ENCODE measurements at regions not wholly inside any gene's neighbourhood (a gene's known extent, or its start where the extent isn't known, plus 50 kb on each side); places are given as distances from the start of the nearest gene placed in this dataset.

DNA sequence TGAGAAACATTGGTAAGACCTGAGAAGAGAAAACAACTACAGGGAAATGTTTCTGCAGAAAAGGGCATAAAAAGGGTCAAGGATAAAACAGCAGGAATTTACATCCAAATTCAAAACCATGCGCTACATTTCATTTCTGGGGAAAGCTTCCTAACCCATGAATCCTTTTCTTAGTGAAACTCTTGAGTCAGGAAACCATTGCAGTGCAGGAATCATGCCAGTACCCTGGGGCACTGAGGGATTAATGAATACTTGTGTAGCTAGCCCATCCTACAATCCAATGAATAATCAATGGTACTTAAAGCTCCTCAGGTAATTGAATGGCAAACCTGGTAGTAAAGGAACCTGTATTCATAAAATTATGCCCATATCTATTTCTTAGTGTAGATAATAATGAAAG lies 580.5 kb downstream of the TLE1 start:
- Histone ChIP-seq H3K4me1 (ENCODE audit: insufficient read depth) (no peaks in the 10 kb centered on the region), H3K36me3 (replicated peaks; ENCODE audit: insufficient read depth, low read depth) (no peaks in the 10 kb centered on the region), H3K4me3 (no peak overlapping the region), H2AFZ (no peak overlapping the region), H3K9me2 (replicated peaks; ENCODE audit: insufficient read depth) (no peaks in the 10 kb centered on the region), H3K27me3 (no peaks in the 10 kb centered on the region), H4K20me1 (ENCODE audit: insufficient read depth, poor library complexity, severe bottlenecking) (no peaks in the 10 kb centered on the region), H3K79me2 (no peaks in the 10 kb centered on the region), H3K27ac (no peak overlapping the region), H3K9me3 (ENCODE audit: low read depth) (no peaks in the 10 kb centered on the region), H3K4me2 (no peak overlapping the region)
- 96% methylated on average over 1 of the region's 1 CpG for WGBS (ENCODE audit: low lambda C conversion rate, missing lambda C conversion rate)
- DNase-seq (ENCODE audit: low spot score): no peak
- TF ChIP-seq, protein P1, sequence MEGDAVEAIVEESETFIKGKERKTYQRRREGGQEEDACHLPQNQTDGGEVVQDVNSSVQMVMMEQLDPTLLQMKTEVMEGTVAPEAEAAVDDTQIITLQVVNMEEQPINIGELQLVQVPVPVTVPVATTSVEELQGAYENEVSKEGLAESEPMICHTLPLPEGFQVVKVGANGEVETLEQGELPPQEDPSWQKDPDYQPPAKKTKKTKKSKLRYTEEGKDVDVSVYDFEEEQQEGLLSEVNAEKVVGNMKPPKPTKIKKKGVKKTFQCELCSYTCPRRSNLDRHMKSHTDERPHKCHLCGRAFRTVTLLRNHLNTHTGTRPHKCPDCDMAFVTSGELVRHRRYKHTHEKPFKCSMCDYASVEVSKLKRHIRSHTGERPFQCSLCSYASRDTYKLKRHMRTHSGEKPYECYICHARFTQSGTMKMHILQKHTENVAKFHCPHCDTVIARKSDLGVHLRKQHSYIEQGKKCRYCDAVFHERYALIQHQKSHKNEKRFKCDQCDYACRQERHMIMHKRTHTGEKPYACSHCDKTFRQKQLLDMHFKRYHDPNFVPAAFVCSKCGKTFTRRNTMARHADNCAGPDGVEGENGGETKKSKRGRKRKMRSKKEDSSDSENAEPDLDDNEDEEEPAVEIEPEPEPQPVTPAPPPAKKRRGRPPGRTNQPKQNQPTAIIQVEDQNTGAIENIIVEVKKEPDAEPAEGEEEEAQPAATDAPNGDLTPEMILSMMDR (IDR thresholded peaks at IDR 0.05; ENCODE audit: poor library complexity): no peak
- TF ChIP-seq EZH2phosphoT487 (IDR thresholded peaks at IDR 0.05; ENCODE audit: low read depth, severe bottlenecking, unreplicated experiment) (no peak), EZH2 (IDR thresholded peaks at IDR 0.05; ENCODE audit: borderline replicate concordance) (no peak)

DNA sequence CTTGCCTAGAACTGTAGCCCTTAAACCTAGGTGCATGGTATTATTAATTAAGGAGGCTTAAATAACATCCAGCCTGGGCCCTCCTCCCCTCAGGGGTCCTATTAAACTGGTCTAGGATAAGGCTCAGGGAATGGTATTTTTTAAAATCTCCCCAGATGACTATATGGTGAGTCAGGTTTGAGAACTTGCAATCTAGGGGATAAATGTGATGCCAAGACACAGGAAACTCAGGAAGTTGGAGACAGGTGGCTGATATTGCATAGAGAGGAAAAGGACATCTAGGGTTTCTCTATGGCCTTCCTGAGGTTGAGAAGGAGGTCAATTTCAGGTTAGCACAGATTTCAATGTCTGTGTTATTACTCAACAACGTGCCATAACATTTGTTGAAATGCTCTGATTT lies 581.0 kb downstream of the TLE1 start:
- 85% methylated on average over 1 of the region's 1 CpG for WGBS (ENCODE audit: low lambda C conversion rate, missing lambda C conversion rate)
- DNase-seq (ENCODE audit: low spot score): no peak

DNA sequence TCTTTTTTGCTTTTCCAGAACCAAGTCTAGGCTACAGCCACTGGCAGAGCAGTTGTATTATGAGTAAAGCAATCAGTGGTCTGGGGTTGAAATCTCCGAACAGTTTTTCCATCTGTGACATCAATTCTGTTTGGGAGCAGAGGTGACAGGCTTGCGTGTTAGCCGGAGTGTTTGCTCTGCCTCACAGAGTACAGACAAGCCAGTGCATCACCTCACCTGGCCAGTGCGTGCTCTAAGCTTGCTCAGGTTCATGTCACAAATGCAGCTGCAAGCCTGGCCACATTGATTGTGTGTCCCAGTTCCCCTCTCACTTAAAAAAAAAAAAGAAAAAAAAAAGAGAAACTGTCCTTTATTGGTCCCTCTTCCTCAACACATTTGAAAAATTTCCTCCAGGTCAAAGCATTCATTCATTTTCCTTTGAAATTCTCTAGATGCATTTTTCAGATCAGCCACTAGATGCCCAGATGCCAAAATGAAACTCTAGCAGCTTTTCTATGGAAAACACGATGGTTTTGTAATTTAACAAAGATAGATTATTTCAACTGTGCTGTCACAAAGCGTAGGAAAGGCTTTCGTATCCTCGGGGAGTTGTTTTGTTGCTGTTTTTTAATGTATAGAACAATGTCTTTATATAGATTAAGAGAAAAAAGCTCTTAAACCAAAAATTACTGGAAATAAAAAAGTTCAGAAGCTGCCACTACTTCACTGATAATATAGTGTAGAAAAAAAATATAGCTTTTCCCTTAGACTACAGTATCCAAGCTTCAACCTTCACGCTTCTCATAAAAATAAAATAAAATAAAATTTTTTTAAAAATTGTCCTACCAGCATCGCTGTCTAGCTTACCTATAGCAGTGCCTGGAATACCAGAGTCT lies 585.5 kb downstream of the TLE1 start:
- H2AFZ ChIP-seq: no peak overlapping the region
- peak; percentile 60 for DNase-seq (ENCODE audit: low spot score)
- H3K4me2 ChIP-seq: no peak overlapping the region
- H3K36me3 ChIP-seq (replicated peaks; ENCODE audit: insufficient read depth, low read depth): no peaks in the 10 kb centered on the region
- H3K79me2 ChIP-seq: no peaks in the 10 kb centered on the region
- H4K20me1 ChIP-seq (ENCODE audit: insufficient read depth, poor library complexity, severe bottlenecking): no peaks in the 10 kb centered on the region
- no peak for TF ChIP-seq EZH2 (IDR thresholded peaks at IDR 0.05; ENCODE audit: borderline replicate concordance)
- TF ChIP-seq, protein P1 (IDR thresholded peaks at IDR 0.05; ENCODE audit: poor library complexity): peak; percentile 44
- TF ChIP-seq EZH2phosphoT487 (IDR thresholded peaks at IDR 0.05; ENCODE audit: low read depth, severe bottlenecking, unreplicated experiment): no peak
- WGBS (ENCODE audit: low lambda C conversion rate, missing lambda C conversion rate): 65% methylated on average over 10 of the region's 10 CpGs
- H3K9me2 ChIP-seq (replicated peaks; ENCODE audit: insufficient read depth): no peaks in the 10 kb centered on the region
- H3K4me1 ChIP-seq (ENCODE audit: insufficient read depth): no peaks in the 10 kb centered on the region
- no peaks in the 10 kb centered on the region for H3K27me3 ChIP-seq
- no peaks in the 10 kb centered on the region for H3K9me3 ChIP-seq (ENCODE audit: low read depth)
- peak overlapping the region; percentile 38 for H3K27ac ChIP-seq
- no peak overlapping the region for H3K4me3 ChIP-seq

More for the DNA sequence above, 581.0 kb downstream of the TLE1 start:
- H3K27ac ChIP-seq: no peak overlapping the region
- TF ChIP-seq EZH2phosphoT487 (IDR thresholded peaks at IDR 0.05; ENCODE audit: low read depth, severe bottlenecking, unreplicated experiment): no peak
- TF ChIP-seq EZH2 (IDR thresholded peaks at IDR 0.05; ENCODE audit: borderline replicate concordance): no peak
- TF ChIP-seq, protein P1 (IDR thresholded peaks at IDR 0.05; ENCODE audit: poor library complexity): no peak
- H3K4me2 ChIP-seq: no peak overlapping the region
- no peaks in the 10 kb centered on the region for H4K20me1 ChIP-seq (ENCODE audit: insufficient read depth, poor library complexity, severe bottlenecking)
- no peaks in the 10 kb centered on the region for H3K36me3 ChIP-seq (replicated peaks; ENCODE audit: insufficient read depth, low read depth)
- no peak overlapping the region for H2AFZ ChIP-seq
- no peaks in the 10 kb centered on the region for H3K79me2 ChIP-seq
- H3K27me3 ChIP-seq: no peaks in the 10 kb centered on the region
- H3K9me3 ChIP-seq (ENCODE audit: low read depth): no peaks in the 10 kb centered on the region
- H3K4me1 ChIP-seq (ENCODE audit: insufficient read depth): no peaks in the 10 kb centered on the region
- H3K4me3 ChIP-seq: no peak overlapping the region
- no peaks in the 10 kb centered on the region for H3K9me2 ChIP-seq (replicated peaks; ENCODE audit: insufficient read depth)

Data from hepatocyte (in vitro differentiated cells).